A673 (cell line): ENCODE measurements at regions not wholly inside any gene's neighbourhood (a gene's known extent, or its start where the extent isn't known, plus 50 kb on each side); places are given as distances from the start of the nearest gene placed in this dataset.

Experiments
- CTCF ChIP-seq: fragments of 300-800, 200-600 bp; sonication (generic); conservative IDR thresholded peaks from 2 replicates; pipeline ENCODE4 v1.5.1; 2017; ENCODE audit warnings: low read depth, mild to moderate bottlenecking, antibody characterized with exemption, low read length, moderate library complexity, mixed read lengths
- EZH2 ChIP-seq: fragments of 200-600 bp; sonication (generic); IDR thresholded peaks from 2 replicates; pipeline ENCODE4 v1.6.1; 2017; ENCODE audit warnings: borderline replicate concordance, low read depth, mild to moderate bottlenecking, mixed read lengths, antibody characterized with exemption, low read length; ENCODE audit not compliant: poor library complexity, severe bottlenecking

GRCh38 chr4:89398146-89398545 lies 90.5 kb upstream of the GPRIN3 start:
- no peak for TF ChIP-seq CTCF
- no peak for TF ChIP-seq EZH2
